Calu3 (cell line): ENCODE measurements at regions not wholly inside any gene's neighbourhood (a gene's known extent, or its start where the extent isn't known, plus 50 kb on each side); places are given as distances from the start of the nearest gene placed in this dataset.

Experiments used
- BruUV-seq: library from RNA; stranded (reverse); fragments of 400-500 nt; replicated peaks from 2 replicates; lab custom pipeline; 2021; lab: Mats Ljungman, UMichigan
- CTCF ChIA-PET: fragments of 300-600 bp; sonication (Branson Sonifier 250); formaldehyde crosslinking; loops from one replicate; lab custom pipeline; 2022; ENCODE audit warnings: antibody characterized with exemption; lab: Charles Lee
- DNase-seq: peaks from one replicate; pipeline ENCODE4 v3.0.0; 2022
- H3K27ac Mint-ChIP-seq: one replicate; pipeline ENCODE4 v1.8.0; 2022; ENCODE audit warnings: mixed read lengths; ENCODE audit not compliant: unreplicated experiment
- H3K27me3 Mint-ChIP-seq: one replicate; pipeline ENCODE4 v1.8.0; 2022; ENCODE audit warnings: mixed read lengths; ENCODE audit not compliant: unreplicated experiment
- H3K36me3 Mint-ChIP-seq: one replicate; pipeline ENCODE4 v1.8.0; 2022; ENCODE audit warnings: mild to moderate bottlenecking, moderate library complexity, mixed read lengths; ENCODE audit not compliant: insufficient read depth, unreplicated experiment
- H3K4me1 Mint-ChIP-seq: one replicate; pipeline ENCODE4 v1.8.0; 2022; ENCODE audit warnings: mild to moderate bottlenecking, low read depth, mixed read lengths; ENCODE audit not compliant: unreplicated experiment
- H3K4me3 Mint-ChIP-seq: one replicate; pipeline ENCODE4 v1.8.0; 2022; ENCODE audit warnings: mild to moderate bottlenecking, low read depth, moderate library complexity, mixed read lengths; ENCODE audit not compliant: unreplicated experiment
- H3K9me3 Mint-ChIP-seq: one replicate; pipeline ENCODE4 v1.8.0; 2022; ENCODE audit warnings: low read depth, mixed read lengths; ENCODE audit not compliant: unreplicated experiment
- CTCF ChIP-seq: fragments of 200-600 bp; IDR thresholded peaks from one replicate; pipeline ENCODE4 v1.8.0; 2022; ENCODE audit warnings: antibody characterized with exemption; ENCODE audit not compliant: unreplicated experiment
- intact Hi-C: fragments of 100-400 bp; cut with micrococcal nuclease; formaldehyde crosslinking; loops from one replicate; pipeline ENCODE4 v1.10.0; 2022; ENCODE audit not compliant: unreplicated experiment

- Mint-ChIP-seq H3K4me3 (no peak overlapping the region), H3K27ac (no peak overlapping the region), H3K4me1 (no peaks in the 10 kb centered on the region), H3K27me3 (peaks cover 11% of the 10 kb centered on the region), H3K9me3 (no peaks in the 10 kb centered on the region), H3K36me3 (no peaks in the 10 kb centered on the region)
- no peak for DNase-seq
- no TSS peak for BruUV-seq
- intact Hi-C loops: no loop called here
- no peak for TF ChIP-seq CTCF
- CTCF ChIA-PET: no interaction called here
Measured at GRCh38 chr10:128318366-128318765, 192.1 kb upstream of the MKI67 start.

- Mint-ChIP-seq H3K27ac (no peak overlapping the region), H3K4me3 (no peak overlapping the region), H3K27me3 (peaks cover 11% of the 10 kb centered on the region), H3K36me3 (no peaks in the 10 kb centered on the region), H3K9me3 (no peaks in the 10 kb centered on the region), H3K4me1 (no peaks in the 10 kb centered on the region)
- CTCF ChIA-PET: no interaction called here
- BruUV-seq: no TSS peak
- intact Hi-C loops: no loop called here
- DNase-seq: no peak
- no peak for TF ChIP-seq CTCF
Measured at GRCh38 chr10:128318913-128319312, 192.7 kb upstream of the MKI67 start.

GRCh38 chr10:128322106-128322505 is 195.9 kb upstream of the MKI67 start:
- no peaks in the 10 kb centered on the region for H3K9me3 Mint-ChIP-seq
- CTCF ChIA-PET: no interaction called here
- H3K4me1 Mint-ChIP-seq: no peaks in the 10 kb centered on the region
- H3K4me3 Mint-ChIP-seq: no peak overlapping the region
- intact Hi-C loops: no loop called here
- H3K27me3 Mint-ChIP-seq: no peaks in the 10 kb centered on the region
- no TSS peak for BruUV-seq
- no peak for DNase-seq
- no peaks in the 10 kb centered on the region for H3K36me3 Mint-ChIP-seq
- no peak overlapping the region for H3K27ac Mint-ChIP-seq
- TF ChIP-seq CTCF: no peak

- no TSS peak for BruUV-seq
Measured at GRCh38 chr10:128322950-128323349, 196.7 kb upstream of the MKI67 start.

More at GRCh38 chr10:128322950-128323349, 196.7 kb upstream of the MKI67 start:
- Mint-ChIP-seq H3K9me3 (no peaks in the 10 kb centered on the region), H3K27ac (no peak overlapping the region), H3K27me3 (no peaks in the 10 kb centered on the region), H3K4me3 (no peak overlapping the region), H3K4me1 (no peaks in the 10 kb centered on the region), H3K36me3 (no peaks in the 10 kb centered on the region)
- intact Hi-C loops: no loop called here
- TF ChIP-seq CTCF: no peak
- DNase-seq: no peak
- CTCF ChIA-PET: no interaction called here
